ENCODE measurements at regions not wholly inside any gene's neighbourhood (a gene's known extent, or its start where the extent isn't known, plus 50 kb on each side); places are given as distances from the start of the nearest gene placed in this dataset.

GRCh38 chr10:25661632-25662031 lies 272.4 kb upstream of the MYO3A start:
- Histone ChIP-seq H3F3A (ENCODE audit: insufficient read depth) (no peaks in the 10 kb centered on the region), H3K79me2 (ENCODE audit: insufficient read depth, low read length) (no peaks in the 10 kb centered on the region), H2AFZ (ENCODE audit: low read depth, low read length, severe bottlenecking) (no peak overlapping the region), H3K27ac (ENCODE audit: low read depth, low read length) (no peak overlapping the region), H3K27me3 (ENCODE audit: low read length) (no peaks in the 10 kb centered on the region), H3K9ac (ENCODE audit: low read length) (no peak overlapping the region), H3K9me2 (replicated peaks; ENCODE audit: insufficient read depth, low read length) (no peaks in the 10 kb centered on the region), H3K9me3 (ENCODE audit: insufficient read depth, low read length) (no peaks in the 10 kb centered on the region), H3K36me3 (ENCODE audit: low read length) (no peaks in the 10 kb centered on the region), H4K20me1 (ENCODE audit: low read depth, low read length) (no peaks in the 10 kb centered on the region), H3K4me3 (ENCODE audit: insufficient read depth, low read length, poor library complexity, severe bottlenecking) (no peak overlapping the region), H3K4me2 (ENCODE audit: low read depth, low read length, poor library complexity, severe bottlenecking) (no peak overlapping the region)
- TF ChIP-seq CTCF (IDR thresholded peaks at IDR 0.05; ENCODE audit: insufficient read depth, low read length, poor library complexity, severe bottlenecking) (no peak), EZH2phosphoT487 (conservative IDR thresholded peaks at IDR 0.05; ENCODE audit: low read length) (no peak)

DNA sequence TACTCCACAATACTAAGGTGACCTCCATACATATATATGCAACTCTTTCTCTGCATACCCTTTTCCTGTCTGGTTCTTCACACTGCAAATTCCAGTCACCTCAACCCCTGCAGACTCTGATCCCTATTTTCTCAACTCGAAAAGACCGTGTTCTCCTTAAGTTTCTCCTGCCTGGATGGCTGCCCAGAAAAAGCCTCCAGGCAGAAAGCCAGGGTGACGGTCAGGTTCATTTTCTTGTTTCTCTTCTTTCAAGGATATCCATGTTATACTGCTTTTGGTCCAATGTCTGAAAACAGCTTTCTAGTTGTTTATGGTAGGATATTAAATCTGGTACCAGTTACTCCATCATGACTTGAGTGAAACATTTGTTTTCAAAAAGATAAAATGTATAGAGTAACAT lies 267.8 kb upstream of the MYO3A start:
- Histone ChIP-seq H4K20me1 (ENCODE audit: low read depth, low read length) (no peaks in the 10 kb centered on the region), H3K9ac (ENCODE audit: low read length) (no peak overlapping the region), H3K4me3 (ENCODE audit: insufficient read depth, low read length, poor library complexity, severe bottlenecking) (no peak overlapping the region), H3K9me2 (replicated peaks; ENCODE audit: insufficient read depth, low read length) (no peaks in the 10 kb centered on the region), H3K4me2 (ENCODE audit: low read depth, low read length, poor library complexity, severe bottlenecking) (no peak overlapping the region), H2AFZ (ENCODE audit: low read depth, low read length, severe bottlenecking) (no peak overlapping the region), H3K27me3 (ENCODE audit: low read length) (no peaks in the 10 kb centered on the region), H3K9me3 (ENCODE audit: insufficient read depth, low read length) (no peaks in the 10 kb centered on the region), H3K36me3 (ENCODE audit: low read length) (no peaks in the 10 kb centered on the region), H3K27ac (ENCODE audit: low read depth, low read length) (no peak overlapping the region), H3K79me2 (ENCODE audit: insufficient read depth, low read length) (no peaks in the 10 kb centered on the region), H3F3A (ENCODE audit: insufficient read depth) (no peaks in the 10 kb centered on the region)
- TF ChIP-seq EZH2phosphoT487 (conservative IDR thresholded peaks at IDR 0.05; ENCODE audit: low read length) (no peak), CTCF (IDR thresholded peaks at IDR 0.05; ENCODE audit: insufficient read depth, low read length, poor library complexity, severe bottlenecking) (no peak)

DNA sequence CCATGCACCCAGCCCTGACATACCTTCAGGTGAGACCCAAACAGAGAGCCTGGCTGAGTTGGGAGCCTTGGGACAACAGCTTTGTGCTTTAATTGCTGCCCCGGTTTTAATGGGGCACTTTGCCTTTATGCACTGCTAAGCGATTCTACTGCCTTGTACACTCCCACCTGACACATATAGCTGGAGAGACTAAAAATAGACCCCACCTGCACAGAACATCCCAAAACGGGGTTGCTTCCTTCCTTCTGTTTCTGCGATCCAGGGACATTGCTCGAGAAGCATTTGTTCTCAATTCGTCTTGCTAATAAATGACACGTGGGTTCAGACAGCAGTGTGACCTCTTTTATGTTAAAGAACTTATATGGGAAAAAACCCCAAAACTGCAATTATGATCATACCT lies 258.8 kb upstream of the MYO3A start:
- no peak for TF ChIP-seq EZH2phosphoT487 (conservative IDR thresholded peaks at IDR 0.05; ENCODE audit: low read length)
- TF ChIP-seq CTCF (IDR thresholded peaks at IDR 0.05; ENCODE audit: insufficient read depth, low read length, poor library complexity, severe bottlenecking) = no peak
- Histone ChIP-seq H2AFZ (ENCODE audit: low read depth, low read length, severe bottlenecking) (no peak overlapping the region), H3K9me2 (replicated peaks; ENCODE audit: insufficient read depth, low read length) (no peaks in the 10 kb centered on the region), H3F3A (ENCODE audit: insufficient read depth) (no peaks in the 10 kb centered on the region), H3K27ac (ENCODE audit: low read depth, low read length) (no peak overlapping the region), H3K4me3 (ENCODE audit: insufficient read depth, low read length, poor library complexity, severe bottlenecking) (no peak overlapping the region), H3K27me3 (ENCODE audit: low read length) (no peaks in the 10 kb centered on the region), H3K9ac (ENCODE audit: low read length) (no peak overlapping the region), H4K20me1 (ENCODE audit: low read depth, low read length) (no peaks in the 10 kb centered on the region), H3K9me3 (ENCODE audit: insufficient read depth, low read length) (no peaks in the 10 kb centered on the region), H3K79me2 (ENCODE audit: insufficient read depth, low read length) (no peaks in the 10 kb centered on the region), H3K36me3 (ENCODE audit: low read length) (no peaks in the 10 kb centered on the region), H3K4me2 (ENCODE audit: low read depth, low read length, poor library complexity, severe bottlenecking) (no peak overlapping the region)

- H3K4me3 ChIP-seq (ENCODE audit: insufficient read depth, low read length, poor library complexity, severe bottlenecking) = no peak overlapping the region
- H3K9me3 ChIP-seq (ENCODE audit: insufficient read depth, low read length) = no peaks in the 10 kb centered on the region
- H4K20me1 ChIP-seq (ENCODE audit: low read depth, low read length) = no peaks in the 10 kb centered on the region
- no peaks in the 10 kb centered on the region for H3F3A ChIP-seq (ENCODE audit: insufficient read depth)
- H3K9me2 ChIP-seq (replicated peaks; ENCODE audit: insufficient read depth, low read length) = no peaks in the 10 kb centered on the region
- no peak overlapping the region for H3K9ac ChIP-seq (ENCODE audit: low read length)
- H3K4me2 ChIP-seq (ENCODE audit: low read depth, low read length, poor library complexity, severe bottlenecking) = no peak overlapping the region
- no peak for TF ChIP-seq CTCF (IDR thresholded peaks at IDR 0.05; ENCODE audit: insufficient read depth, low read length, poor library complexity, severe bottlenecking)
- TF ChIP-seq EZH2phosphoT487 (conservative IDR thresholded peaks at IDR 0.05; ENCODE audit: low read length) = no peak
- no peak overlapping the region for H2AFZ ChIP-seq (ENCODE audit: low read depth, low read length, severe bottlenecking)
- no peak overlapping the region for H3K27ac ChIP-seq (ENCODE audit: low read depth, low read length)
- no peaks in the 10 kb centered on the region for H3K27me3 ChIP-seq (ENCODE audit: low read length)
- H3K79me2 ChIP-seq (ENCODE audit: insufficient read depth, low read length) = no peaks in the 10 kb centered on the region
- H3K36me3 ChIP-seq (ENCODE audit: low read length) = no peaks in the 10 kb centered on the region
These were observed 258.4 kb upstream of the MYO3A start for GRCh38 chr10:25675615-25676014.

All from SU-DHL-6 (cell line).